ENCODE measurements at regions not wholly inside any gene's neighbourhood (a gene's known extent, or its start where the extent isn't known, plus 50 kb on each side); places are given as distances from the start of the nearest gene placed in this dataset.

DNA sequence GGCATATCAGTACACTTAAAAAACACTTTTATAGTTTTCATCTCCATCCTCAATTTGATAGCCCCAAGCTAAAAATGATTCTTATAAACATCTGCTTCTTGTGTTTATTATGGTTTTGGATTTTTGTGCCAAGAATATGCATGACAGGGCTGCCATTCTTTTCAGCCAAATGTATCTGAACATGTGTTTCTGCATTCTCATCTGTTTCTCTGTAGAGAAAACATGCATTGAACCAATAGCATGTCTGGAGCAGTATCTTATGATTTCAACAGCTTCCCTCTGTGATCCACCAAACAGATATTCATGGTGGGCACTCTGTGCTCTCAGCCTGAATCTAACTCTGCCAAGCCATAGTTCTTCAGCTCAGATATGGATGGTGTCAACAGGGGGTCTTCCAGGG, 99.3 kb upstream of the ERCC6L2 start:
- Histone ChIP-seq H3K27me3 (ENCODE audit: insufficient read depth) (no peaks in the 10 kb centered on the region), H3K4me3 (no peak overlapping the region), H3K36me3 (ENCODE audit: insufficient read depth) (no peaks in the 10 kb centered on the region), H3K9me2 (ENCODE audit: insufficient read depth) (no peaks in the 10 kb centered on the region), H4K20me1 (replicated peaks; ENCODE audit: insufficient read depth) (no peaks in the 10 kb centered on the region), H3K79me2 (replicated peaks; ENCODE audit: insufficient read depth) (no peaks in the 10 kb centered on the region), H3K4me2 (no peak overlapping the region), H3K4me1 (ENCODE audit: insufficient read depth) (peaks cover 23% of the 10 kb centered on the region), H3F3A (replicated peaks; ENCODE audit: low read depth) (peaks cover 18% of the 10 kb centered on the region; the same call in 1 of the 2 replicates), H2AFZ (no peak overlapping the region), H3K27ac (ENCODE audit: low read depth) (no peak overlapping the region)
- ATAC-seq (no peak), DNase-seq (ENCODE audit: low spot score) (no peak)
- H3K4me3 Mint-ChIP-seq: no peak overlapping the region
- peaks cover 20% of the 10 kb centered on the region for H3K4me1 Mint-ChIP-seq
- H3K27me3 Mint-ChIP-seq (ENCODE audit: insufficient read depth, low read depth, poor library complexity): peaks cover 15% of the 10 kb centered on the region
- no peak for TF ChIP-seq CREB1 (CRISPR knock-in tag; IDR thresholded peaks at IDR 0.05; ENCODE audit: low read depth)
- no peak for TF ChIP-seq JUNB (IDR thresholded peaks at IDR 0.05; ENCODE audit: unreplicated experiment)
- TF ChIP-seq, protein P1, sequence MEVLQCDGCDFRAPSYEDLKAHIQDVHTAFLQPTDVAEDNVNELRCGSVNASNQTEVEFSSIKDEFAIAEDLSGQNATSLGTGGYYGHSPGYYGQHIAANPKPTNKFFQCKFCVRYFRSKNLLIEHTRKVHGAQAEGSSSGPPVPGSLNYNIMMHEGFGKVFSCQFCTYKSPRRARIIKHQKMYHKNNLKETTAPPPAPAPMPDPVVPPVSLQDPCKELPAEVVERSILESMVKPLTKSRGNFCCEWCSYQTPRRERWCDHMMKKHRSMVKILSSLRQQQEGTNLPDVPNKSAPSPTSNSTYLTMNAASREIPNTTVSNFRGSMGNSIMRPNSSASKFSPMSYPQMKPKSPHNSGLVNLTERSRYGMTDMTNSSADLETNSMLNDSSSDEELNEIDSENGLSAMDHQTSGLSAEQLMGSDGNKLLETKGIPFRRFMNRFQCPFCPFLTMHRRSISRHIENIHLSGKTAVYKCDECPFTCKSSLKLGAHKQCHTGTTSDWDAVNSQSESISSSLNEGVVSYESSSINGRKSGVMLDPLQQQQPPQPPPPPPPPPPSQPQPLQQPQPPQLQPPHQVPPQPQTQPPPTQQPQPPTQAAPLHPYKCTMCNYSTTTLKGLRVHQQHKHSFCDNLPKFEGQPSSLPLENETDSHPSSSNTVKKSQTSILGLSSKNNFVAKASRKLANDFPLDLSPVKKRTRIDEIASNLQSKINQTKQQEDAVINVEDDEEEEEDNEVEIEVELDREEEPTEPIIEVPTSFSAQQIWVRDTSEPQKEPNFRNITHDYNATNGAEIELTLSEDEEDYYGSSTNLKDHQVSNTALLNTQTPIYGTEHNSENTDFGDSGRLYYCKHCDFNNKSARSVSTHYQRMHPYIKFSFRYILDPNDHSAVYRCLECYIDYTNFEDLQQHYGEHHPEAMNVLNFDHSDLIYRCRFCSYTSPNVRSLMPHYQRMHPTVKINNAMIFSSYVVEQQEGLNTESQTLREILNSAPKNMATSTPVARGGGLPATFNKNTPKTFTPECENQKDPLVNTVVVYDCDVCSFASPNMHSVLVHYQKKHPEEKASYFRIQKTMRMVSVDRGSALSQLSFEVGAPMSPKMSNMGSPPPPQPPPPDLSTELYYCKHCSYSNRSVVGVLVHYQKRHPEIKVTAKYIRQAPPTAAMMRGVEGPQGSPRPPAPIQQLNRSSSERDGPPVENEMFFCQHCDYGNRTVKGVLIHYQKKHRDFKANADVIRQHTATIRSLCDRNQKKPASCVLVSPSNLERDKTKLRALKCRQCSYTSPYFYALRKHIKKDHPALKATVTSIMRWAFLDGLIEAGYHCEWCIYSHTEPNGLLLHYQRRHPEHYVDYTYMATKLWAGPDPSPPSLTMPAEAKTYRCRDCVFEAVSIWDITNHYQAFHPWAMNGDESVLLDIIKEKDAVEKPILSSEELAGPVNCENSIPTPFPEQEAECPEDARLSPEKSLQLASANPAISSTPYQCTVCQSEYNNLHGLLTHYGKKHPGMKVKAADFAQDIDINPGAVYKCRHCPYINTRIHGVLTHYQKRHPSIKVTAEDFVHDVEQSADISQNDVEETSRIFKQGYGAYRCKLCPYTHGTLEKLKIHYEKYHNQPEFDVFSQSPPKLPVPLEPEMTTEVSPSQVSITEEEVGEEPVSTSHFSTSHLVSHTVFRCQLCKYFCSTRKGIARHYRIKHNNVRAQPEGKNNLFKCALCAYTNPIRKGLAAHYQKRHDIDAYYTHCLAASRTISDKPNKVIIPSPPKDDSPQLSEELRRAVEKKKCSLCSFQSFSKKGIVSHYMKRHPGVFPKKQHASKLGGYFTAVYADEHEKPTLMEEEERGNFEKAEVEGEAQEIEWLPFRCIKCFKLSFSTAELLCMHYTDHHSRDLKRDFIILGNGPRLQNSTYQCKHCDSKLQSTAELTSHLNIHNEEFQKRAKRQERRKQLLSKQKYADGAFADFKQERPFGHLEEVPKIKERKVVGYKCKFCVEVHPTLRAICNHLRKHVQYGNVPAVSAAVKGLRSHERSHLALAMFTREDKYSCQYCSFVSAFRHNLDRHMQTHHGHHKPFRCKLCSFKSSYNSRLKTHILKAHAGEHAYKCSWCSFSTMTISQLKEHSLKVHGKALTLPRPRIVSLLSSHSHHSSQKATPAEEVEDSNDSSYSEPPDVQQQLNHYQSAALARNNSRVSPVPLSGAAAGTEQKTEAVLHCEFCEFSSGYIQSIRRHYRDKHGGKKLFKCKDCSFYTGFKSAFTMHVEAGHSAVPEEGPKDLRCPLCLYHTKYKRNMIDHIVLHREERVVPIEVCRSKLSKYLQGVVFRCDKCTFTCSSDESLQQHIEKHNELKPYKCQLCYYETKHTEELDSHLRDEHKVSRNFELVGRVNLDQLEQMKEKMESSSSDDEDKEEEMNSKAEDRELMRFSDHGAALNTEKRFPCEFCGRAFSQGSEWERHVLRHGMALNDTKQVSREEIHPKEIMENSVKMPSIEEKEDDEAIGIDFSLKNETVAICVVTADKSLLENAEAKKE (CRISPR knock-in tag; IDR thresholded peaks at IDR 0.05): no peak
- TF ChIP-seq, protein P2, sequence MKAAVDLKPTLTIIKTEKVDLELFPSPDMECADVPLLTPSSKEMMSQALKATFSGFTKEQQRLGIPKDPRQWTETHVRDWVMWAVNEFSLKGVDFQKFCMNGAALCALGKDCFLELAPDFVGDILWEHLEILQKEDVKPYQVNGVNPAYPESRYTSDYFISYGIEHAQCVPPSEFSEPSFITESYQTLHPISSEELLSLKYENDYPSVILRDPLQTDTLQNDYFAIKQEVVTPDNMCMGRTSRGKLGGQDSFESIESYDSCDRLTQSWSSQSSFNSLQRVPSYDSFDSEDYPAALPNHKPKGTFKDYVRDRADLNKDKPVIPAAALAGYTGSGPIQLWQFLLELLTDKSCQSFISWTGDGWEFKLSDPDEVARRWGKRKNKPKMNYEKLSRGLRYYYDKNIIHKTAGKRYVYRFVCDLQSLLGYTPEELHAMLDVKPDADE (IDR thresholded peaks at IDR 0.05): no peak
- no peak for TF ChIP-seq CTCF (conservative IDR thresholded peaks at IDR 0.05; ENCODE audit: low read depth in 2 of 2)
- no peak for TF ChIP-seq STAT1 (IDR thresholded peaks at IDR 0.05; ENCODE audit: unreplicated experiment)
- TF ChIP-seq EZH2 (IDR thresholded peaks at IDR 0.05; ENCODE audit: low read depth, unreplicated experiment): no peak
- TF ChIP-seq REST (IDR thresholded peaks at IDR 0.05; ENCODE audit: unreplicated experiment): no peak
- TF ChIP-seq ZNF331 (CRISPR knock-in tag; IDR thresholded peaks at IDR 0.05; ENCODE audit: low read depth): no peak
- no peak for TF ChIP-seq ZNF114 (CRISPR knock-in tag; IDR thresholded peaks at IDR 0.05)
- no peaks in the 10 kb centered on the region for H3K36me3 Mint-ChIP-seq (ENCODE audit: low read depth)
- no peaks in the 10 kb centered on the region for H3K9me3 Mint-ChIP-seq
- no peak overlapping the region for H3K27ac Mint-ChIP-seq

Measured in GM23338 (cell line).